ENCODE measurements at regions not wholly inside any gene's neighbourhood (a gene's known extent, or its start where the extent isn't known, plus 50 kb on each side); places are given as distances from the start of the nearest gene placed in this dataset.

DNA sequence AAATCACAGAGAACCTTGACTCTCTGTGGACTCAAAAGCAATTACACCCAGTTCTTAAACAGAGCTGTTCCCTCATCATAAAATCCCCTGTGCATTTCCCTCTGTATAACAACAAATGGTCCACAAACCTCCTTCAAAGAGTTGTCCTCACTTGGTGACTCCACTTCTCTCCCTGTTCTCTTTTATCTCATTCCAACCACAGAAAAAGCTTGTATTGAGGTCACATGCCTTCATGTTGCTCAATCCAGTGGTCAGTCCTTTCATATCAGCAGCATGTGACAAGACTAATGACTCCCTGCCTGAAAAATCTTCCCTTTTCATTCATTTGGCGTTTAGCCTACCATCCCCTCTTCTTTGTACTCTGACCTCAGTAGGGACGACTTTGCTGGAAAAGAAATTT is 158.0 kb downstream of the DEPDC1B start (continued):
- TF ChIP-seq, protein P1, sequence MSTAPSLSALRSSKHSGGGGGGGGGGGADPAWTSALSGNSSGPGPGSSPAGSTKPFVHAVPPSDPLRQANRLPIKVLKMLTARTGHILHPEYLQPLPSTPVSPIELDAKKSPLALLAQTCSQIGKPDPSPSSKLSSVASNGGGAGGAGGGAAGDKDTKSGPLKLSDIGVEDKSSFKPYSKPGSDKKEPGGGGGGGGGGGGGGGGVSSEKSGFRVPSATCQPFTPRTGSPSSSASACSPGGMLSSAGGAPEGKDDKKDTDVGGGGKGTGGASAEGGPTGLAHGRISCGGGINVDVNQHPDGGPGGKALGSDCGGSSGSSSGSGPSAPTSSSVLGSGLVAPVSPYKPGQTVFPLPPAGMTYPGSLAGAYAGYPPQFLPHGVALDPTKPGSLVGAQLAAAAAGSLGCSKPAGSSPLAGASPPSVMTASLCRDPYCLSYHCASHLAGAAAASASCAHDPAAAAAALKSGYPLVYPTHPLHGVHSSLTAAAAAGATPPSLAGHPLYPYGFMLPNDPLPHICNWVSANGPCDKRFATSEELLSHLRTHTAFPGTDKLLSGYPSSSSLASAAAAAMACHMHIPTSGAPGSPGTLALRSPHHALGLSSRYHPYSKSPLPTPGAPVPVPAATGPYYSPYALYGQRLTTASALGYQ (CRISPR knock-in tag; IDR thresholded peaks at IDR 0.05): no peak
- TF ChIP-seq, protein P2, sequence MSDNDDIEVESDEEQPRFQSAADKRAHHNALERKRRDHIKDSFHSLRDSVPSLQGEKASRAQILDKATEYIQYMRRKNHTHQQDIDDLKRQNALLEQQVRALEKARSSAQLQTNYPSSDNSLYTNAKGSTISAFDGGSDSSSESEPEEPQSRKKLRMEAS (IDR thresholded peaks at IDR 0.05): 0 out of 2 replicates have a peak, but pooled peaks have one; percentile 21
- TF ChIP-seq SOX13 (IDR thresholded peaks at IDR 0.05): no peak
- TF ChIP-seq SOX13 (CRISPR knock-in tag; conservative IDR thresholded peaks at IDR 0.05 in 1 of 2, IDR thresholded peaks at IDR 0.05 in 1 of 2): peak in 1 of 2 experiments; percentile 83; a peak in 2 of 4 replicates
- peak; percentile 48; the same call in 1 of the 2 replicates for TF ChIP-seq RAD51 (IDR thresholded peaks at IDR 0.05; ENCODE audit: borderline replicate concordance)
- TF ChIP-seq TMF1 (CRISPR knock-in tag; IDR thresholded peaks at IDR 0.05; ENCODE audit: low read depth): no peak
- peak; percentile 90 for TF ChIP-seq CEBPG (CRISPR knock-in tag; IDR thresholded peaks at IDR 0.05)
- TF ChIP-seq, protein P3, sequence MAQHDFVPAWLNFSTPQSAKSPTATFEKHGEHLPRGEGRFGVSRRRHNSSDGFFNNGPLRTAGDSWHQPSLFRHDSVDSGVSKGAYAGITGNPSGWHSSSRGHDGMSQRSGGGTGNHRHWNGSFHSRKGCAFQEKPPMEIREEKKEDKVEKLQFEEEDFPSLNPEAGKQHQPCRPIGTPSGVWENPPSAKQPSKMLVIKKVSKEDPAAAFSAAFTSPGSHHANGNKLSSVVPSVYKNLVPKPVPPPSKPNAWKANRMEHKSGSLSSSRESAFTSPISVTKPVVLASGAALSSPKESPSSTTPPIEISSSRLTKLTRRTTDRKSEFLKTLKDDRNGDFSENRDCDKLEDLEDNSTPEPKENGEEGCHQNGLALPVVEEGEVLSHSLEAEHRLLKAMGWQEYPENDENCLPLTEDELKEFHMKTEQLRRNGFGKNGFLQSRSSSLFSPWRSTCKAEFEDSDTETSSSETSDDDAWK (CRISPR knock-in tag; IDR thresholded peaks at IDR 0.05): no peak
- no peak for TF ChIP-seq CBX1 (IDR thresholded peaks at IDR 0.05; ENCODE audit: low read depth)
- no peak for TF ChIP-seq DNMT3B (CRISPR knock-in tag; conservative IDR thresholded peaks at IDR 0.05)
- no peak for TF ChIP-seq MBD4 (IDR thresholded peaks at IDR 0.05; ENCODE audit: borderline replicate concordance, low read length)
- TF ChIP-seq HNF4G (IDR thresholded peaks at IDR 0.05; ENCODE audit: borderline replicate concordance, low read depth, low read length): 0 out of 2 replicates have a peak, but pooled peaks have one; percentile 17
- TF ChIP-seq HNF4G (CRISPR knock-in tag; IDR thresholded peaks at IDR 0.05; ENCODE audit: borderline replicate concordance, low read depth): no peak
- peak; percentile 37 for TF ChIP-seq HNF4A (CRISPR knock-in tag; IDR thresholded peaks at IDR 0.05)
- TF ChIP-seq, protein P4, sequence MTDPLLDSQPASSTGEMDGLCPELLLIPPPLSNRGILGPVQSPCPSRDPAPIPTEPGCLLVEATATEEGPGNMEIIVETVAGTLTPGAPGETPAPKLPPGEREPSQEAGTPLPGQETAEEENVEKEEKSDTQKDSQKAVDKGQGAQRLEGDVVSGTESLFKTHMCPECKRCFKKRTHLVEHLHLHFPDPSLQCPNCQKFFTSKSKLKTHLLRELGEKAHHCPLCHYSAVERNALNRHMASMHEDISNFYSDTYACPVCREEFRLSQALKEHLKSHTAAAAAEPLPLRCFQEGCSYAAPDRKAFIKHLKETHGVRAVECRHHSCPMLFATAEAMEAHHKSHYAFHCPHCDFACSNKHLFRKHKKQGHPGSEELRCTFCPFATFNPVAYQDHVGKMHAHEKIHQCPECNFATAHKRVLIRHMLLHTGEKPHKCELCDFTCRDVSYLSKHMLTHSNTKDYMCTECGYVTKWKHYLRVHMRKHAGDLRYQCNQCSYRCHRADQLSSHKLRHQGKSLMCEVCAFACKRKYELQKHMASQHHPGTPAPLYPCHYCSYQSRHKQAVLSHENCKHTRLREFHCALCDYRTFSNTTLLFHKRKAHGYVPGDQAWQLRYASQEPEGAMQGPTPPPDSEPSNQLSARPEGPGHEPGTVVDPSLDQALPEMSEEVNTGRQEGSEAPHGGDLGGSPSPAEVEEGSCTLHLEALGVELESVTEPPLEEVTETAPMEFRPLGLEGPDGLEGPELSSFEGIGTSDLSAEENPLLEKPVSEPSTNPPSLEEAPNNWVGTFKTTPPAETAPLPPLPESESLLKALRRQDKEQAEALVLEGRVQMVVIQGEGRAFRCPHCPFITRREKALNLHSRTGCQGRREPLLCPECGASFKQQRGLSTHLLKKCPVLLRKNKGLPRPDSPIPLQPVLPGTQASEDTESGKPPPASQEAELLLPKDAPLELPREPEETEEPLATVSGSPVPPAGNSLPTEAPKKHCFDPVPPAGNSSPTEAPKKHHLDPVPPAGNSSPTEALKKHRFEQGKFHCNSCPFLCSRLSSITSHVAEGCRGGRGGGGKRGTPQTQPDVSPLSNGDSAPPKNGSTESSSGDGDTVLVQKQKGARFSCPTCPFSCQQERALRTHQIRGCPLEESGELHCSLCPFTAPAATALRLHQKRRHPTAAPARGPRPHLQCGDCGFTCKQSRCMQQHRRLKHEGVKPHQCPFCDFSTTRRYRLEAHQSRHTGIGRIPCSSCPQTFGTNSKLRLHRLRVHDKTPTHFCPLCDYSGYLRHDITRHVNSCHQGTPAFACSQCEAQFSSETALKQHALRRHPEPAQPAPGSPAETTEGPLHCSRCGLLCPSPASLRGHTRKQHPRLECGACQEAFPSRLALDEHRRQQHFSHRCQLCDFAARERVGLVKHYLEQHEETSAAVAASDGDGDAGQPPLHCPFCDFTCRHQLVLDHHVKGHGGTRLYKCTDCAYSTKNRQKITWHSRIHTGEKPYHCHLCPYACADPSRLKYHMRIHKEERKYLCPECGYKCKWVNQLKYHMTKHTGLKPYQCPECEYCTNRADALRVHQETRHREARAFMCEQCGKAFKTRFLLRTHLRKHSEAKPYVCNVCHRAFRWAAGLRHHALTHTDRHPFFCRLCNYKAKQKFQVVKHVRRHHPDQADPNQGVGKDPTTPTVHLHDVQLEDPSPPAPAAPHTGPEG (CRISPR knock-in tag; IDR thresholded peaks at IDR 0.05): no peak
- TF ChIP-seq TCF7L2 (IDR thresholded peaks at IDR 0.05; ENCODE audit: low read depth, low read length): peak; percentile 47; the same call in 1 of the 2 replicates
- TF ChIP-seq SOX6 (IDR thresholded peaks at IDR 0.05): no peak
- peak; percentile 59; the same call in 1 of the 2 replicates for TF ChIP-seq SOX6 (CRISPR knock-in tag; IDR thresholded peaks at IDR 0.05)
- peak in 1 of 2 experiments; percentile 78; a peak in 2 of 4 replicates for TF ChIP-seq EP300 (IDR thresholded peaks at IDR 0.05; ENCODE audit: low read depth in 2 of 2, low read length in 2 of 2)
- TF ChIP-seq EP300 (CRISPR knock-in tag; IDR thresholded peaks at IDR 0.05; ENCODE audit: borderline replicate concordance): peak; percentile 61; the same call in 1 of the 2 replicates
- 0 out of 2 replicates have a peak, but pooled peaks have one; percentile 64 for TF ChIP-seq CBFB (CRISPR knock-in tag; IDR thresholded peaks at IDR 0.05)
- no peak for TF ChIP-seq MAZ (IDR thresholded peaks at IDR 0.05; ENCODE audit: borderline replicate concordance, low read depth, low read length)
- no peak for TF ChIP-seq MAZ (CRISPR knock-in tag; IDR thresholded peaks at IDR 0.05; ENCODE audit: low read depth)
